SKM-1 (cell line): ENCODE measurements at regions not wholly inside any gene's neighbourhood (a gene's known extent, or its start where the extent isn't known, plus 50 kb on each side); places are given as distances from the start of the nearest gene placed in this dataset.

Source experiments
- DNase-seq: peaks from one replicate; lab custom pipeline; 2025; ENCODE audit not compliant: unreplicated experiment; lab: John Stamatoyannopoulos, UW

DNA sequence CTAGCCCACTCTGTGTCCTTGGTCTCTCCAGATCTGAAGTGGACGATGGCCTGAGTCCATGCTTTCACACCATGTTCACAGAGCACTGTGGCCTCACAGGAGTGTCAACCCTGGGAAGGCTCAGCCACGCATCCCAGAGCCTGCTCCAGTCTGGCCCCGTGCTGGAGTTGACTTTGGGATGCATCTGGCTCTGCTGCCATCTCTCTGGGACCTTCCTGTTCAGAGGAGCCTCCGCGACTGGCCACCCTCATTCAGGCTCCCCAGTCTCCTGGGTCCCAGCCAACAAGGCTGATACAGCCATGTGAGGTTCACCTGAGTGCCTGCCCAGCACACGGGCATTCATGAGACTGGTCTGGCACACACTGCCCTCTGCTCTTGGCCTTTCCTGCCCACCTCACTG lies 199.7 kb upstream of the RAB6C start:
- DNase-seq = no peak

DNA sequence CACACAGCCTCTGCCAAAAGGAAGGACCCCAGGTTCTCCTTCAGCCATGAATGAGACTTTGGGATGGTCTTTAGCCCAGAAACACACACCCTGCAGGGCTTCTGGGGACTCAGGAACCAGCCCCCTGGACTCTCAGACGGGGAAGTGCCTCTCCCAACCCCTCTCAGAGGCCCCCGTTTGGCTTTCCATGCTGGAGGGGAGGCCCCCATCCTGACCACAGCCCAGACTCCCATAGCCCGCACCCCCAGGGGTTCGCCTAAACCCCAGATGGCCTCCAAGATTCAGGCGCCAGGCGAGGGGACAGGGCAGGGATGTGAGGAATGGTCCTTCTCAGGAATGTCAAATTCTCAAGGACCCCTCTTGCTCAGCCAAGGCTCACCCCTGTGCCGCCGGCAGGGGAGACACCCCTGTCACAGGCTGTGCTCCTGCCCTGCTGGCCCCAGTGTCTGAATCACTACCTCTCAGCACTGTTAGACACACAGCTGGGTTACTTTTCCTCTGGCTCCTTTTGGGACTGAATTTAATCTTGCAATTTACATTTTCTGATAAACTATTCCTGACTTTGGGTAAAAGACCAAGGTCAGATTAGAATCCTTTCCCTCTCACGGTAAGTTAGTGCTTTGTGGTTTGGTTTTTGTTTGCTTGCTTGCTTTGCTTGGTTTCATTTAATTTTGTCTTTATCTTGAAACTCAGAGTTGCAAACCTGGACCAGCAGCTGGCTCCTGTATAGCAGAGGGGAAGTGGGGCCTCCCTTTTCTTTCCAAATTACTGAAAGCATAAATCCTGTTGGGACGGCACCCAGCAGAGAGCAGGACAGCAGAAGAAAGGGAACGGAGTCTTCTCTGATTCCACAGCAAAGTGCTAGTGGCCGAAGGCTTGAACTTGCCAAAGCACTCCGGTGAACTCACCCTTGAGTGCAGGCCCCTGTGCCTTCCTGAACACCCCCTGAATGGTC lies 198.9 kb upstream of the RAB6C start:
- DNase-seq = no peak

DNA sequence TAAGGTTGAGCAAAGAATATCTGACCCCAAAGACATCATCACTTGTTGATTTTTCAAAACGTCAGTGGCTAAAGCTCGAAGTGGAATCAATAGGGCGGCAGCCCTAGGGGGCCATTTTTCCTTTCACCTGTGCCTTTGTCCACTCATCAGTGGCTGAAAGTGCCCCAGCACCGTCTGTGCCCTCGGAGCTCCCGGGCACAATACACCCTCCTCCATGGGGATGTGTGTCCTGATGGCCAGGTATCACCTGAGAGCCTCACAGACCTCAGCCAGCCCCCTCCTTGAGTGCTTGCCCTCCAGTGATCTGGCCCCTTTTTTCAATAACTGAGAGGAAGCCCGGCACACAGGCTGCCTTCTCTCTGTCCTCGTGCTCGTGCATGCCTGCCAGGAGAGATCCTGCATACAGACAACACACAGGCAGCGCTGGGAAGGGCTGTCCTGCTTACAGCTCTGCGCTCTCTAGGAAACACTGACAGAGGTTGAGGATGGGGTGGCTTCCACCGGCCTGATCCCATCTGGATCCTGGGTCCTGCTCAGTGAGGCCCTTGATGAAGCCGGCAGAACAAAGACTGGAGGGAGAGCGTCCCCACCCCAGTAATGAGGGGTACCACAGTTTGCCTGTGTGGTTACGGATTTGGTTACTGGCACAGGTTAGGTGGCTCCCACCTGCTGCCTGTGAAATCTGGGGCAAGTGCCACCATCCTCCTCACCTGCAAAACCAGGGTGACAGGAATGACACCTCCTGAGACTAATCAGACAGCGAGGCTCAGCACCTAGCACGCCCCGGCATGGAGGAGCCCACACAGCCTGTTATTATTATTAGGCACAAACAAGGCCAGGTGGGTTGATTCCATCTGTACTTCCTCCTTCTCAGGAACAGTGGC lies 197.5 kb upstream of the RAB6C start:
- DNase-seq = no peak

DNA sequence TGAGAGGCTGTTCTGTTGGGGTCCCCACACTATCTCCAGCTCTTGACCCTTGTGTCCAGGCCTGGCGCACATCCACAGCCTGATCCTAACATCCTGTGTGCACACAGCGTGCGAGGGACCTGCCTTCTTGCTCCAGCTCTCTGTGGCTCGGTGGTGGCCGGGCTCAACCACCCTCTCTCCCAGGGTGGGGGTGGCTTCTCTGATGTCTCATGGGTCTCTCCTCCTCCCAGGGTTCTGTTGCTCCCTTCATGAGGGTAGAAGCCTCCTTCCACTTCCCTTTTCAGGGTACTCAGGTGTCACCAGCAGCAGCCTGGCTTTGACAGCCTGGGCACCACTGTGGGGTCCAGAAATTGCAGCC lies 196.9 kb upstream of the RAB6C start:
- no peak for DNase-seq

DNA sequence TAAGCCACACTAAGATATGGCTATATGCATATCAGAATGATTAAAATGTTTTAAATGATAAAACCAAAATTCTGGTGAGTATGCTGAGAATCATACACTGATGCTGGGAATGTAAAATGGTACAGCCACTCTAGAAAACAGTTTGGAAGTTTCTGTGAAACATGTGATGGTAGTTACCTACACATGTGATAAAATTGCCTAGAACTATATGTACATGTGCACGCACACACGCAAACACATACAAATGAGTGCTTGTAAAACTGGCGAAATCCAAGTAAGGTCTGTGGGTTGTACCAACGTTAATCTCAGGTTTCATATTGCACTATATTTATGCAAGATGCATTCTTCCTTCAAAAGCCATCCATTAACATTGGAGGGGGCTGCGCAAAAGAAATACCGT lies 195.0 kb upstream of the RAB6C start:
- DNase-seq = no peak

DNA sequence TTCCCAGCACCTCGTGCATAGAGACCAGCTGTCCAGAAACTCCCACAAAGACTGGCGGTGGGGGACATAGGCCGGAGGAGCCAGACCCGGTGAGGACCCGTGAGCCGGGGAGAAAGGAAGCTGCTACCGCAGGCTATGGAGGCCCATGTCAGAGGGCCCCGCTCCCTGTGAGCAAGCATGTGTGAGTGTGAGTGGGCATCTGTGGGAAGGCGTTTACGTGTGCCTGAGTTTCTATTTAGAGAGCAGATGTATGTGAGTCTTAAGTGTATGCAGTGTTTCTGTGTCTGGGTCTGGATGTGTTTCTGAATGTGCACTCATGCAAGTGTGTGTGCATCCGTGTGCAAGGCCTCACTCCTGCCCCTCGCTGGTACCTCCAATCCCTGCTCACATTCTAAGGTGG lies 187.8 kb upstream of the RAB6C start:
- no peak for DNase-seq

DNA sequence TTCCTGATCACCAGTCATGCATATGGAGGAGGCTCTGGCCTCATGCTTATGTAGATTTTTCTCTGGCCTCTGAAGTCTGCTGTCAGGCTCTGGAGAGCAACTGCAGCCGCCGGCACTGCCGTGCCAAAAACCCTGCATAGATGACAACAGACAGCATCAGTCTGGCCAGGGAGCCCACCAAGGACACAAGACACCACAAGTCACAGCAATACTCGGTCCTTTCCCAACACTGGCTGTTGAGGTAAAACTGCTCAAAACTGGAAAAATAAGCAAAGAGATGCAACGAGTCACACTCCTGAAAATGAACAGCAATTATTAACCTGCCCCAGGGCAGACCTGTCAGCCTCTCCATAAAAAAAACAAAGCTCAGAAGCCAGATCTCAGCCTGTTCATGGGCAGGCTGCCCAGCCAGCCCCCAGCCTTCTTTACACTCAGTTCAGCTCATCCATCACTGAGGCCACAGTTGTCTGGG lies 186.0 kb upstream of the RAB6C start:
- no peak for DNase-seq

DNA sequence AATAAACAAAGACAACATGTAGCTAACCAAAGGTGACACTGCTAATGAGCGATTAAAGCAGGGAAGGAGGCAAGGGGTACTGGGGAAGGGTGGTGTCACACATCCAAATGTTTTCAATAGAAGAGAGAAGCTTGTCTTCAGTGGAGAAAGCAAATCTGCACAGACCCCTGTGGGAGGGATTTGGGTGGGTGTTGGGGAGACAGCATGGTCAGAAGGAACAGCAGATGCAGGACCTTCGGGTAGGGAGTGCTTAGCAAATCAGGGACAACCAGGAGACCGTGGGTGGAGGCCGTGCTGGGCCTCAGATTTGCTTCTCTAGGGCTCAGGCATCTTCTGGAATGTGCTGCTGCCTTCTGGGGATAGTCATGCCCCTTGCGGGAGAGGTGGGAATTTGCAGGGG lies 185.3 kb upstream of the RAB6C start:
- DNase-seq = no peak

DNA sequence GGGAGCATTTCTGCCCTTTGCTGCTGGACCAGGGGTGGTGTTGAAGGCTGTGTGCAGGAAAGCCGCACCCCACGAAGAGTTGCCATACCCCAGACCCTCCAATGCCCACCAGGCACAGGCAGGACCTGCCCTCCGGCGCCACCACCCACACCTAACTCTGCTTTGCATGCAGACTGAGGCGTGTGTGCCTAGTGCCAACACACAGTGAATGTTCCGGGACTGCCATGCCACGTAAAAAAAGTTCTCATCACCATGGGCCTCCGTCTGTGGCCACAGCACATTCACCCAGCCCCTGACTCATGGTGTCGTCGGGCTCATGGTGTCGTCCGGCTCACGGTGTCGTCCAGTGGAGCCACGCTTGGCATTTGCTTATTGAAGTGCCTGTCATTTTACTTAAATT lies 184.9 kb upstream of the RAB6C start:
- DNase-seq = no peak

DNA sequence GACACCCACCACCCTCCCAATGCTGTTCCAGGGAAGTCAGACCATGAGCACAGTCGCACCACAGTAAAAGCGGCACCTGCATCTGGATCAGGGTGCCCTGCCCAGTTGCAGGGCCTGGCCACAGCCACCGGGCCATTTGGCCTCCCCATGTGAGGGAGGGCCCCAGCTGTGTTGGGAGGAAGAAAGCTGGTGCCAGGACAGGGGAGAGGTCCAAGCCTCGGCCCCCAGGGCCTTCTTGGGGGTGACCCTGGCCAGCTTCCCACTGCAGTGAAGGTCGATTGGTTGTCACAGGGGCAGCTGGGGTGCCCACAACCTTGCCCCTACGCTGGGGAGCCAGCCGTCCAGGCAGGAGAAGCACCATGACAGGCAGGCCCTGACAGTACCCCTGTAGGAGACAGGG lies 183.2 kb upstream of the RAB6C start:
- DNase-seq = no peak

DNA sequence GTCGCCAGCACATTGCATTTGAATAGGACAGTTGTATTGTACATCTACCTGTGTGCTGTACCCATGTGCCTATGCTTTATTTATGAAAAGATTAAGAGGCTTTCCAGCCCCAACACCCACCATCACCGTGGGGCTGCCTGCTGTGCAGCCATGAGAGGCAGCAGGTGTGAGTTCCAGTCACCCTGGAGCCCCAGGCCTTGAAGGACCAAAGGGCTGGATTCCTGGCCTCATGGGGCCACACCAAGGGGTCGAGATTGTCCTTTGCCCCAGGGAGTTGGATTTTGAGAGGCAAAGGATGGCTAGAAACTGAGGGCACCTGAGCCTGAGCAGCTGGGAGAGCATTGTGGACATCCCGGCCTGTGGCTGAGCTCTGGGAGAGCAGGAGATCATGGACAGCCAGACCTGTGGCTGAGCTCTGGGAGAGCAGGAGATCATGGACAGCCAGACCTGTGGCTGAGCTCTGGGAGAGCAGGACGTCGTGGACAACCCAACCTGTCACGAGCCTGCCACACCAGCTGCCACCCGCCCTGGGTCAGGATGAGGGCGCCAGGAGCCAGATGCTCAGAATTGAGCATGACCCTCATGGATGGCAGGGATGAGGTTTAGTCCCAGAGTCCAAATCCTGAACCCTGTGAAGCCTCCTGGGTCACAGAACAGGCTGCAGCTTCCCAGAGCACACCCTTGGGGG lies 182.5 kb upstream of the RAB6C start:
- DNase-seq = no peak

DNA sequence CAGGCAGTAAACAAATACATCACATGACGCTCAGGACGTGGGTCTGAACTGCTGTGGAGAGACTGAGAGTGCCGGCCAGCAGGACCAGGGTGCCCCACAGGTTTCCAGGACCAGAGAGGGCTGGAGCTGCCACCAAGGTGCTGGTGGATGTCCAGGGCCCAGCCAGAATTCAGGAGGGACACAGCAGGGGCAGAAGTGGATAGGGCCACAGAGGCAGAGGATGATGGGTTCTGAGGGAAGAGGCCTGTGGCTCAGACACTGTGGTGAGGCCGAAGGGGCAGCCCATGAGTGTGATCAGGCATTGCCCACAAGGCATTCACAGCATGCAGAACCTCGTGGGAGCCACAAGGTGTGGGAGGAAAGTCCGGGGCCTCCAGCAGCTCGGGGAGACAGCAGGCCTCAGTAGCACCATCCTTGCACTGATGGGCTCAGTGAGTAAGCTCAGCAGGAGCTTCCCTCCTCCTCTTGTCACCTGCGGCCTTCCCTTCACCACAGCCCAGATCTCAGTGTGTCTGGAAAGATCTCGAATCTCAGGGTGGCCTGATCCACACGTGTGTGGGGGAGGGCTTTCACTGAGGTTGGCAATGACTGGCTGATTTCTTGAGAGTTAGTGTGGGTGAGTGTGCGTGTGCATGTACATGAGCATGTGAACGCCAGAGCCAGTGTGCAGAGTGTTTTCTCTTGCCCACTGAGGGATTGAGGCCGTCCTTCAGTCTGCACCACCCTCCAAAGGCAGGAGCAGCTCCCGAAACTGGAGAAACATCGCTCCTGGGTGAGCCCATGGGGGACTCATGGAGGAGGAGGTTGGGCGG lies 181.8 kb upstream of the RAB6C start:
- no peak for DNase-seq

DNA sequence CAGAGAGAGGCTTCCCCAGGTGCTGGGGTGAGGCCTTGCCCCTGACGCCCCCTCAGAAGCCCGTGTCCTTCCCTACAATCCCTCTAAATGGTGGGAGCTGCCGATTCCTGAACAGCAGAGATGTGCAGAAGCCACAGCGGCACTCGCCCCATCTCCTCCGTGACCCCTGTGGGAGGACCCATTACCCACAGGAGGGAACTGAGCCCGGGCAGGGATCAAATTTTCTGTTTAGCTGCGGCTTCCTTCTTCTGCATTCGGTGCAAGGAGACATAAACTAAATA lies 181.2 kb upstream of the RAB6C start:
- DNase-seq = no peak

DNA sequence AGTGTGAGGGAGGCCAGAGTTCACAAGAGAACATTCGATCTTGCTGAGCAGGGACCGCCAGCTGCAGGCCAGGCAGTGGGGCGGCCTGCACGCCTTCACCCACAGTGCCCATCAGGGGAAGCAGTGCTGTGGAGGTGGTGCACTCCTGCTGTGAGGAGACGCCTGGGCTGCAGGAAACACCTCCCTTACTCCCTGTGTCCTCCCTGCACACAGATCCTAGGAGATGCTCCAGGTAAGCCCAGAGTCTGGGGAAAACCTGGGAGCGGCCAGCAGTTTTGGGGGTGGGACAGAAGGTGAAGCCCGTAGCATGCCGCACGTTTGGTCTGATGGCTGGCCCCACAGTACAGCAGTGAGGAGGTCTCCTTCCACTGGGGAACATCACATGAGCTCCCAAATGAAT lies 180.8 kb upstream of the RAB6C start:
- no peak for DNase-seq

DNA sequence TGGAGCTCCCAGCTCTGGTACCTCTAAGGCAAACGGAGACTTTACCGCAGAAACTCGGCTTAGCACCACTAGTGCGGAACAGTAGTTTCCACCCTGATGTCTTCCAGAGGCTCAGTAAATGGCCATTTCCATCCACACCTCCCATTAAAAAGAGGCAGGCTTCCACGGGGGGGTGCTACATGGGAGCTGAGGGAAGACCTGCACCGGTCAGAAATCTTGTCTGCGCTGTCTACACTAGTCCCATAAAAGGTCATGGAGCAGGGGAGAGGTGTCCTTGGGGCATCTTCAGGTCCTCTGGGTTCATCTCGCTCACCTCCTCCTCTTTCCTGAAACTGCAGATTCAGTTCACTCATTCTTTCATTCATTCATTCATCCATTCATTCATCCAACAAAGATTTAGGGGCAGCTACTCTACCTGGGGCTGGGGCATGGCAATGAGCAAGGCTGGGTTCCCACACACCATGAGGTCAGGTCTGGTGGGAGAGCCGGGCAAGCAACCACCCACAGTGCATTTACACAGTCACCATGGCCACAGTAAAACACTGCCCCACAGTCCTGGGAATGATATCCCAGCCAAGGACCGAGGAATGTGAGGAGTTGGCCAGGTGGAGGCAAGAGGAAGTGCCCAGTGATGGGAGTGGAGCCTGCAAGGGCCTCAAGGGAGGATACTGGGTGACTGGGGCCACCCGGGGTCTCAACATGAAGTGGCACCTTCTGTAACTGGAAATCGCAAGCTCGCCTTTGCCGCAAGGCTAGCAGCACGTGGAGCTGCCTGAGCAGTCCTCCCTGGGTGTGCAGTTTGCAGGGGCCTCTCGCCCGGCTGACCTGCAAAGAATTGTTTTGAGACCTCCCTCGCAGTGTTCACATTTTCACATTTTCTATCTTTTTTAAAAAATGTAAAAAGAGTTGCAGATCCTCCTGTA lies 180.2 kb upstream of the RAB6C start:
- no peak for DNase-seq

DNA sequence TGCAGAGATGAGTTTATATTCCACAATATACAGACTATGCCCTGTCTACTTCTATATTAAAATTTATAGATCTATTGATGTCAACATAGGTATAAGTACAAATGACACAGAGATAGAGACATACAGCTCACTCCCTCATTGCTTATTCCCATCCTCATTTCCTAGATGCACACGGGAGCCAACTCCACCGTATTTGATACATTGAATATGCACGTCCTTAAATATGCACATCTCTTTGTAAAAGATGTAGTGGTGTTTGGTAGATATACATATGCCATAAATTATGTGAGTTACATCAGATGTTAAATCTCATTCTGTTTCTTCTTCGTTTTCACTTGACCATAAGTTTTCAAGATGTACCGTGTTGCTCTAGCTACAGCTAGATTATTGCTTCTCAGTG lies 179.2 kb upstream of the RAB6C start:
- no peak for DNase-seq

DNA sequence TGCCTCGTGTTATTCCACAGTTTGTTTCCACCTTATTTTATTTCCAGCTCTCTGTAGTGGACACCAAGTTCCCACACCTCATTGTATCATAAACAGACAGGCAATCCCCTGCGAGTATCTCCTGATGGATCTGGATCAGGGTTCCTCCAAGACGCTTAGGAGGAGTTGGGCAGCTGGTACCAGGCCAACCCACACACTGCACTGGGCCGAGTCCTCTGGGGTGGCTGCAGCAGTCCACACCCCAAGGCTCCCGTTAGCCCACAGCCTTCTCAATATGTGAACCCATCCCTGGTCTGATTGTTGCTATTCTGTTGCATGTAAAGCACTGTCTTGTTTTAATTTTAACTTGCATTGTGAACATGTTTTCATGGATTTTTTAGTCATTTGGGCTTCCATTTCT lies 178.8 kb upstream of the RAB6C start:
- no peak for DNase-seq

DNA sequence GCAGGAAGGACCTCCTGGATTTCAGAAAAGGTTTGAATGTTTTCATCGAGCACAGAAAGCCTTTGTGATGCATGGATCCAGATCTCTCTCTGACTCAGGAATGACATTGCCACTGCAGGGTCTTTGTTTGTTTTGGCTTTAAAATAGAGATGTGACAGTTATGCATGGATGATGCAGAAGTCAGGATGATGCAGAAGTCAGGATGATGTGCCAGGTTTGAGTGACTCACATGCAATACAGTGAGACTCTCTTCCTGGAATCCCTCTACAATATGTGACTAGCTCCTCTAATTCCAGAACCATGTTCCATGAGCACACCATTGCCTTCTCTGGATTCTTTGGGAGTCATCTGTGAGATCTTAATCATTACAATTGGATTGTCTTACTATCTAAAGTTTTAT lies 177.9 kb upstream of the RAB6C start:
- no peak for DNase-seq

DNA sequence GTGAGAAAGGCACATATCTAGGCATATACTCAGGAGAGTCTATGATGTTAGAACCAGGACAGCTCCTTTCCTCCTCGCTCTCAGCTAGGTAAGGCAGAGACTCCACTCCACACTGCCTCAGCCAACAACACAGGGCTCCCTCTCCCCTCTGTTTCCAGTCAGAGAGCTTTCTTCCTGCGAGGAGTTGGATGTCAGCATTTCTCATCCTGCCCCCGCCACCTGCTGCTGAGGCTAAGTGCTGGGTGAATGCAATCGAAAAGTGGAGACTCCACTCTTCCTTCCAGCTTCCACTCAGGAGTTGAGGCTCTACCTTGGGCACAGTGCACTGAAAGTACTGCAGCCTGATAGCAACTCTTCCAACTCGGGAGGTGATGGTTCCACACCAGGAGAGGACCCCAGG lies 177.2 kb upstream of the RAB6C start:
- no peak for DNase-seq

DNA sequence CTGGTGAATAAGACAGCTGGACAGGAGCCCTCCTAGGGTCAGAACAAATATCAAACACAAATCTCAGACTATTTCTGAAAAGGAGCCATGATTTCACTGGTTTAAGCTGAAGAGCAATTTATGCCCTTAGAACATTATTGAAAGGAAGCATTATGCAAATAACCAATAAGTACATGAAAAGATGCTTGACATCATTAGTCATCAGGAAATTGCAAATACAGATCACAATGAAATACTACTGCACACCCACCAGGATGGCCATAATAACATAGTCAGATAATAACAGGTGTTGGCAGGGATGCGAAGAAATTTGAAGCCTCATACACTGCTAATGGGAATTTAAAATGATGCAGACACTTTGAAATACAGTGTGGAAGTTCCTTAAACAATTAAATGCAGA lies 176.4 kb upstream of the RAB6C start:
- DNase-seq = no peak
